NCI-H2227 treated with DMSO at 0.1 percent for 48 hours (cell line): ENCODE measurements at regions not wholly inside any gene's neighbourhood (a gene's known extent, or its start where the extent isn't known, plus 50 kb on each side); places are given as distances from the start of the nearest gene placed in this dataset.

ENCODE experiments used
- DNase-seq: peaks from one replicate; lab custom pipeline; 2025; lab: John Stamatoyannopoulos, UW

- DNase-seq, result no peak
Measured at GRCh38 chr12:108037960-108038359, 91.1 kb upstream of the WSCD2 start.

- DNase-seq, result no peak
Measured at GRCh38 chr12:108039794-108040193, 89.3 kb upstream of the WSCD2 start.

- no peak for DNase-seq
Measured at GRCh38 chr12:108040947-108041346, 88.1 kb upstream of the WSCD2 start.

GRCh38 chr12:108043286-108043685, 85.8 kb upstream of the WSCD2 start:
- DNase-seq, result peak; percentile 86

- no peak for DNase-seq
Measured at GRCh38 chr12:108043750-108044533, 85.1 kb upstream of the WSCD2 start.

- no peak for DNase-seq
Measured at GRCh38 chr12:108046135-108046534, 83.0 kb upstream of the WSCD2 start.

- no peak for DNase-seq
Measured at GRCh38 chr12:108046650-108047049, 82.4 kb upstream of the WSCD2 start.

- no peak for DNase-seq
Measured at GRCh38 chr12:108047071-108047550, 82.0 kb upstream of the WSCD2 start.

- no peak for DNase-seq
Measured at GRCh38 chr12:108048686-108049085, 80.4 kb upstream of the WSCD2 start.

- no peak for DNase-seq
Measured at GRCh38 chr12:108050696-108051095, 78.4 kb upstream of the WSCD2 start.

GRCh38 chr12:108052260-108052659, 76.8 kb upstream of the WSCD2 start:
- DNase-seq, result no peak

GRCh38 chr12:108053512-108053911, 75.6 kb upstream of the WSCD2 start:
- no peak for DNase-seq

- DNase-seq, result no peak
Measured at GRCh38 chr12:108054496-108054895, 74.6 kb upstream of the WSCD2 start.

GRCh38 chr12:108055141-108055540, 73.9 kb upstream of the WSCD2 start:
- no peak for DNase-seq

- no peak for DNase-seq
Measured at GRCh38 chr12:108060067-108060466, 69.0 kb upstream of the WSCD2 start.

GRCh38 chr12:108060903-108061302, 68.2 kb upstream of the WSCD2 start:
- DNase-seq, result no peak

- no peak for DNase-seq
Measured at GRCh38 chr12:108063192-108063591, 65.9 kb upstream of the WSCD2 start.

GRCh38 chr12:108065069-108065468, 64.0 kb upstream of the WSCD2 start:
- DNase-seq, result no peak

GRCh38 chr12:108066583-108067577, 62.2 kb upstream of the WSCD2 start:
- no peak for DNase-seq

GRCh38 chr12:108069651-108070165, 59.4 kb upstream of the WSCD2 start:
- no peak for DNase-seq

- no peak for DNase-seq
Measured at GRCh38 chr12:108075561-108075960, 53.5 kb upstream of the WSCD2 start.

GRCh38 chr12:108076556-108076955, 52.5 kb upstream of the WSCD2 start:
- no peak for DNase-seq

- no peak for DNase-seq
Measured at GRCh38 chr12:108078428-108078827, 50.7 kb upstream of the WSCD2 start.
